Neural crest cell (in vitro differentiated cells): ENCODE measurements at regions not wholly inside any gene's neighbourhood (a gene's known extent, or its start where the extent isn't known, plus 50 kb on each side); places are given as distances from the start of the nearest gene placed in this dataset.

Experiments used
- DNase-seq: peaks from one replicate; pipeline ENCODE4 v3.0.0; 2021; ENCODE audit warnings: low read depth, mixed read lengths, low spot score
- H3K27ac Mint-ChIP-seq: one replicate; pipeline ENCODE4 v1.8.0; 2021; ENCODE audit warnings: mild to moderate bottlenecking, mixed read lengths; ENCODE audit not compliant: unreplicated experiment
- H3K27me3 Mint-ChIP-seq: 2 replicates; pipeline ENCODE4 v1.8.0; 2021; ENCODE audit warnings: low read depth, mild to moderate bottlenecking, mixed read lengths
- H3K36me3 Mint-ChIP-seq: 2 replicates; pipeline ENCODE4 v1.8.0; 2021; ENCODE audit warnings: low read depth, mild to moderate bottlenecking, mixed read lengths
- H3K4me1 Mint-ChIP-seq: 2 replicates; pipeline ENCODE4 v1.8.0; 2021; ENCODE audit warnings: mixed read lengths
- H3K4me3 Mint-ChIP-seq: one replicate; pipeline ENCODE4 v1.8.0; 2021; ENCODE audit warnings: mild to moderate bottlenecking, mixed read lengths
- H3K9me3 Mint-ChIP-seq: 2 replicates; pipeline ENCODE4 v1.8.0; 2021; ENCODE audit warnings: mixed read lengths
- CTCF ChIP-seq: fragments of 200-600 bp; sonication (generic); conservative IDR thresholded peaks from 2 replicates; pipeline ENCODE4 v1.5.0; 2021; ENCODE audit warnings: antibody characterized with exemption, mild to moderate bottlenecking

GRCh38 chr5:2112173-2113025 is 229.7 kb upstream of the IRX4 start:
- Mint-ChIP-seq H3K36me3 (no peaks in the 10 kb centered on the region), H3K27ac (no peak overlapping the region), H3K4me3 (no peak overlapping the region), H3K27me3 (peaks cover 5% of the 10 kb centered on the region), H3K9me3 (no peaks in the 10 kb centered on the region), H3K4me1 (no peaks in the 10 kb centered on the region)
- no peak for TF ChIP-seq CTCF
- no peak for DNase-seq

GRCh38 chr5:2111569-2112105 is 228.9 kb upstream of the IRX4 start:
- H3K27me3 Mint-ChIP-seq = peaks cover 5% of the 10 kb centered on the region
- TF ChIP-seq CTCF = no peak
- peaks cover 1% of the 10 kb centered on the region for H3K9me3 Mint-ChIP-seq
- no peaks in the 10 kb centered on the region for H3K36me3 Mint-ChIP-seq
- no peaks in the 10 kb centered on the region for H3K4me1 Mint-ChIP-seq
- DNase-seq = no peak
- no peak overlapping the region for H3K4me3 Mint-ChIP-seq
- H3K27ac Mint-ChIP-seq = no peak overlapping the region

- no peak overlapping the region for H3K4me3 Mint-ChIP-seq
- TF ChIP-seq CTCF = no peak
Observed at GRCh38 chr5:2110934-2111462, 228.3 kb upstream of the IRX4 start.

GRCh38 chr5:2110137-2110933 is 227.6 kb upstream of the IRX4 start:
- DNase-seq = no peak
- H3K27ac Mint-ChIP-seq = no peak overlapping the region
- H3K9me3 Mint-ChIP-seq = peaks cover 10% of the 10 kb centered on the region
- no peak for TF ChIP-seq CTCF
- peaks cover 5% of the 10 kb centered on the region for H3K27me3 Mint-ChIP-seq
- no peaks in the 10 kb centered on the region for H3K4me1 Mint-ChIP-seq
- H3K36me3 Mint-ChIP-seq = no peaks in the 10 kb centered on the region
- H3K4me3 Mint-ChIP-seq = no peak overlapping the region

More at GRCh38 chr5:2110934-2111462, 228.3 kb upstream of the IRX4 start:
- DNase-seq = no peak
- Mint-ChIP-seq H3K9me3 (peaks cover 4% of the 10 kb centered on the region), H3K27ac (peak overlapping the region; percentile 50), H3K4me1 (no peaks in the 10 kb centered on the region), H3K36me3 (no peaks in the 10 kb centered on the region), H3K27me3 (peaks cover 5% of the 10 kb centered on the region)

- no peak for DNase-seq
- no peaks in the 10 kb centered on the region for H3K36me3 Mint-ChIP-seq
- H3K27me3 Mint-ChIP-seq = peaks cover 5% of the 10 kb centered on the region
- peaks cover 10% of the 10 kb centered on the region for H3K9me3 Mint-ChIP-seq
- TF ChIP-seq CTCF = no peak
- no peak overlapping the region for H3K4me3 Mint-ChIP-seq
- H3K27ac Mint-ChIP-seq = no peak overlapping the region
- H3K4me1 Mint-ChIP-seq = no peaks in the 10 kb centered on the region
Observed at GRCh38 chr5:2109566-2109965, 226.8 kb upstream of the IRX4 start.
